IPS-NIHi11 (cell line): ENCODE measurements at regions not wholly inside any gene's neighbourhood (a gene's known extent, or its start where the extent isn't known, plus 50 kb on each side); places are given as distances from the start of the nearest gene placed in this dataset.

Experiments used
- DNase-seq: peaks from one replicate; pipeline ENCODE4 v3.0.0; 2012; ENCODE audit warnings: mixed read lengths, low spot score

- no peak for DNase-seq
Measured at GRCh38 chr11:131301306-131301705, 69.1 kb upstream of the NTM start.

DNA sequence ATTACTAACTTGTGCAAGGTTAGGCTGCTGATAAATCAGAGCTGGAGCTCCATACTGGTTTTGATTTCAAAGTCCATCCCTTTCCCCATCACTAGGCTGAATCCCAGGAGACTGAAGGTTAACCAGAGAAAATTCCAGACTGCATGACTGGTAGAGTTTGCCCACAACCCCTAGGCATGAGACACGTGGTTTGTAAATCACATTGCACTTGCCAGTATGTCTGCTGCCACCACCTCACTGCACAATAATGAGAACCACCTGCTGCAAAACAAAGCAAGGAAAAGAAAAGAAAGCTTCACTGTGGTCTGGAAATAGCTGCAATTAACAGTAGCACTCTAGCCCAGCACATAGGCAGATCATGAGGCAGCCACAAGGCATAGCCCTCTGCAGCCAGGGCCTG, 67.6 kb upstream of the NTM start:
- no peak for DNase-seq

DNA sequence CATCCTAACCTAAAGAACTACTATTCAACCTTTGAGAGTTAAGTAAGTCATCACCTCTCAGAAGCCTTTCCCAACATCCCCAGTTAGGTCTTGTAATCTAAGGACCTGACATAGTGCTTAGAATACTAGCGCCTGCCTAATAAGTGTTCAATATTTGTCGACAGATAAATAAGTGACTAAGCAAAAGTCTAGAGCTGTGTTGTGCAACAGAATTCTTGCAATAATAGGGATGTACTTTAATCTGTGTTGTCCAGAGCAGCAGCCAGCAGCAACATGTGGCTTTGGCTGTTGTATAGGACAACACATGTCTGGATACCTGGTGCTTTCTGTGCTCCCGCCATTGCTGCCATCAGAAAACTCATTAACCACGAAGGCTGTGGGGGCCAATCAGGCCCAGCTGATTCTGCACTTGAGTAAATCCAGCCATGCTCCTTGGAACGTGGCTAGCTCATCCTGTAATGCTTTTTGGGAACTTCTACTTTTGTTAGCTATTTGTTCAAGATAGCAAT, 66.8 kb upstream of the NTM start:
- DNase-seq: no peak

- DNase-seq: no peak
Measured at GRCh38 chr11:131305005-131305404, 65.4 kb upstream of the NTM start.

- DNase-seq: no peak
Measured at GRCh38 chr11:131307506-131307905, 62.9 kb upstream of the NTM start.

DNA sequence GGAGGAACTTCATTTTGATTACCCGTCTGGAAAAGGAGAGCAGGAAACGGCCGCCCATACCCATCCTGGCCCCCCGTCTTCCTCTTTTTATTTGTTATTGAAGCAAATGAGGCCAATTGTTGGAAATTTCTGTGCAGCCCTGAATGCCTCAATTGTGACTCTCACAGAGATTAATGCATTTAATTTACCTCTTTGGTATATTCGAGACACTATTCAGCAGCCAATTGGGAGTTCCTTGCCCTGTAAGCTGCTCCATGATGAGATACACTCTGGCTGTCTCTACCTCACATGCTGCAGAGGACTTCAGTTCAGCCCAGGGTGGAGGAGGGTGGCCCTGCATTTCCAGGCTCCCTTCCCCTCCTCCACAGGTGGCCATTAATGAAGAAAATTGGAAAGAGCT, 60.6 kb upstream of the NTM start:
- DNase-seq: no peak

DNA sequence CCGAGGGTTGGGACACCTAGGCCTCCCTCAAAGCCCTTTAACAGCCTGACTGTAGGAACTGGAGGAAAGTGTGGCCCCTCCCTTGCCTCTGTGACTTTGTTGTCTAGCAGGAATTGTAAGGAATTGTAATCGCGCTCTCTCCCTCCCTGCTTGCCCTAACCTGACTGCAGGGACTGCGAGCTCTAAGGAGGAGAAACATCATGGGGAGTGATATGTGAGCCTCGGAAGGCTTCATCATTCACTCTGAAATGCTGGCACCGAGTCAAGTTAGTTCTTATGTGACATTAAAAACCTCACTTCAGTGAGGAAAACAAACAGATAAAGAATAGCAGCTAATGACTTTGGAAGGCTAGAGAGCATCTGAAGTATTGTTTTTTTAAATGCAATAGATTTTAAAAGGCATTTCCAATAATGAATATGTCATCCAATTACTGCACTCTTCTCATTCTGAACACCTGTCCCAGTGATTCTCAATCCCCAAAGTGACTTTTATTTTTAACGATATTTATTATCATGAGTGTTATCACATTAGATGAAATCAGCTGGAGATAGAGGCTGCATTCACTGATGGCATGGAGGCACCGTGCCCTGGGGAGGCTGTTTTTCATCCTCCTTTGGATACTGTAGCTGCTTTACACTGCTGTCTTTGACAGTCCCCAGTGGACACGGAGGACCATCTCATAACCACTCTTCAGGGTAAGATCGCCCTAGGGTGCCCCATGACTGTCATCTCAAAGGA, 58.5 kb upstream of the NTM start:
- no peak for DNase-seq
